ENCODE measurements at regions not wholly inside any gene's neighbourhood (a gene's known extent, or its start where the extent isn't known, plus 50 kb on each side); places are given as distances from the start of the nearest gene placed in this dataset.

DNA sequence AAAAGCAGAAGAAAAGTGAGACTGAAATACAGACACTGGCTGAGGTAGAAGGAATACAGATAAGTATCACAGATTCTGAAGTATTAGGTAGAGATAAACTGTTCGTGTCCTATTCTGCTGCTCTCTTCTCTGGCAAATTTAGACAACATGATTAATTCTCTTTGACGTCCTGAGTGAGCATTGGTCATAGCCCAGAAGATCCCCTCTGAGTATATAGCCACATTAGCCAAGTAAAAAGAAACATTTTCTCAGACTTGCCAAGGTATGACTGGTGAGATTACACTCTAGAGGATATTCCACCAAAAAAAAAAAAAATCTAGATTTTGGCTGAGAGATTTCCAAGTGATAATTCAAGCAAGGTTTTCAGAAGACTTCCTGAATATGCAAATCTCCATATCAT is 111.4 kb upstream of the ALCAM start:
- Histone ChIP-seq H3K4me1 (ENCODE audit: control insufficient read depth, extremely low read depth, insufficient read depth, low read length) (no peaks in the 10 kb centered on the region), H2AFZ (ENCODE audit: control insufficient read depth, low read length) (no peak overlapping the region), H4K20me1 (ENCODE audit: control insufficient read depth, extremely low read depth, insufficient read depth, low read length) (no peaks in the 10 kb centered on the region), H3K9ac (ENCODE audit: control insufficient read depth, extremely low read depth, insufficient read depth, low read length) (no peak overlapping the region), H3K9me1 (ENCODE audit: control insufficient read depth, extremely low read depth, insufficient read depth, low read length) (no peaks in the 10 kb centered on the region), H3K79me2 (ENCODE audit: control insufficient read depth, insufficient read depth, low read length) (no peaks in the 10 kb centered on the region), H3K9me3 (ENCODE audit: control insufficient read depth, low read depth, low read length) (no peaks in the 10 kb centered on the region), H3K36me3 (ENCODE audit: control insufficient read depth in 2 of 2, extremely low read depth in 1 of 2, insufficient read depth in 2 of 2, low read length in 2 of 2) (no peaks in the 10 kb centered on the region), H3K4me3 (ENCODE audit: control insufficient read depth in 2 of 3, extremely low read depth in 1 of 3, insufficient read depth in 2 of 3, low read depth in 1 of 3, low read length in 3 of 3) (no peak overlapping the region), H3K27me3 (ENCODE audit: control insufficient read depth, extremely low read depth, insufficient read depth, low read length) (no peaks in the 10 kb centered on the region), H3K4me2 (ENCODE audit: control insufficient read depth, extremely low read depth, insufficient read depth, low read depth, low read length) (no peak overlapping the region), H3K27ac (ENCODE audit: control insufficient read depth, insufficient read depth, low read length) (no peak overlapping the region)
- dilution Hi-C loops (cut with MboI; ENCODE audit: extremely low pct_ligation_motif_present, low sequenced_read_pairs): no loop called here
- TF ChIP-seq, protein P1, sequence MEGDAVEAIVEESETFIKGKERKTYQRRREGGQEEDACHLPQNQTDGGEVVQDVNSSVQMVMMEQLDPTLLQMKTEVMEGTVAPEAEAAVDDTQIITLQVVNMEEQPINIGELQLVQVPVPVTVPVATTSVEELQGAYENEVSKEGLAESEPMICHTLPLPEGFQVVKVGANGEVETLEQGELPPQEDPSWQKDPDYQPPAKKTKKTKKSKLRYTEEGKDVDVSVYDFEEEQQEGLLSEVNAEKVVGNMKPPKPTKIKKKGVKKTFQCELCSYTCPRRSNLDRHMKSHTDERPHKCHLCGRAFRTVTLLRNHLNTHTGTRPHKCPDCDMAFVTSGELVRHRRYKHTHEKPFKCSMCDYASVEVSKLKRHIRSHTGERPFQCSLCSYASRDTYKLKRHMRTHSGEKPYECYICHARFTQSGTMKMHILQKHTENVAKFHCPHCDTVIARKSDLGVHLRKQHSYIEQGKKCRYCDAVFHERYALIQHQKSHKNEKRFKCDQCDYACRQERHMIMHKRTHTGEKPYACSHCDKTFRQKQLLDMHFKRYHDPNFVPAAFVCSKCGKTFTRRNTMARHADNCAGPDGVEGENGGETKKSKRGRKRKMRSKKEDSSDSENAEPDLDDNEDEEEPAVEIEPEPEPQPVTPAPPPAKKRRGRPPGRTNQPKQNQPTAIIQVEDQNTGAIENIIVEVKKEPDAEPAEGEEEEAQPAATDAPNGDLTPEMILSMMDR (optimal IDR thresholded peaks at IDR 0.05 in 1 of 3, IDR thresholded peaks at IDR 0.05 in 1 of 3, conservative IDR thresholded peaks at IDR 0.05 in 1 of 3; ENCODE audit: extremely low read depth in 1 of 3, insufficient read depth in 2 of 3, low read length in 3 of 3): no peak
- no peak for TF ChIP-seq EZH2 (IDR thresholded peaks at IDR 0.05; ENCODE audit: low read length)
- no peak for DNase-seq (ENCODE audit: low read depth, low spot score)
- FAIRE-seq: no peak

DNA sequence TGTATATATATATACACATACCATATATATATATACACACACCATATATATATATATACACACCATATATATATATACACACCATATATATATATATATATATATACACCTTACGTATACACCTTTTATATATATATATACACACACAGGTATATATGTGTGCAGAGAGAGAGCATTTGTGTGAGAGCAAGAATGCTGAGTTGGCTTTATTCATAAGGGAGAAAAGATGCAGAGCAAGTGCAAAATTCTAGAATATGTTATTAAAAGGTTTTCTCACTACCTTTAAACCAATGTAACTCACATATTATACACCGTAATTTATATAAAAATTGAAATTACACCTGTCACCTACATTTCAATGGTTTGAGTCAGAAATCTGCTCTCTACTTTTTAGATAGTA is 107.2 kb upstream of the ALCAM start:
- no peak for DNase-seq (ENCODE audit: low read depth, low spot score)
- dilution Hi-C loops (cut with MboI; ENCODE audit: extremely low pct_ligation_motif_present, low sequenced_read_pairs): no loop called here
- TF ChIP-seq, protein P1 (optimal IDR thresholded peaks at IDR 0.05 in 1 of 3, IDR thresholded peaks at IDR 0.05 in 1 of 3, conservative IDR thresholded peaks at IDR 0.05 in 1 of 3; ENCODE audit: extremely low read depth in 1 of 3, insufficient read depth in 2 of 3, low read length in 3 of 3): no peak
- TF ChIP-seq EZH2 (IDR thresholded peaks at IDR 0.05; ENCODE audit: low read length): no peak
- H3K4me1 ChIP-seq (ENCODE audit: control insufficient read depth, extremely low read depth, insufficient read depth, low read length): no peaks in the 10 kb centered on the region
- no peak overlapping the region for H3K9ac ChIP-seq (ENCODE audit: control insufficient read depth, extremely low read depth, insufficient read depth, low read length)
- H3K4me2 ChIP-seq (ENCODE audit: control insufficient read depth, extremely low read depth, insufficient read depth, low read depth, low read length): no peak overlapping the region
- no peaks in the 10 kb centered on the region for H3K9me1 ChIP-seq (ENCODE audit: control insufficient read depth, extremely low read depth, insufficient read depth, low read length)
- H3K9me3 ChIP-seq (ENCODE audit: control insufficient read depth, low read depth, low read length): peaks cover 2% of the 10 kb centered on the region
- no peak overlapping the region for H2AFZ ChIP-seq (ENCODE audit: control insufficient read depth, low read length)
- H3K27ac ChIP-seq (ENCODE audit: control insufficient read depth, insufficient read depth, low read length): no peak overlapping the region
- no peak for FAIRE-seq
- H4K20me1 ChIP-seq (ENCODE audit: control insufficient read depth, extremely low read depth, insufficient read depth, low read length): no peaks in the 10 kb centered on the region
- no peaks in the 10 kb centered on the region for H3K27me3 ChIP-seq (ENCODE audit: control insufficient read depth, extremely low read depth, insufficient read depth, low read length)
- no peaks in the 10 kb centered on the region for H3K79me2 ChIP-seq (ENCODE audit: control insufficient read depth, insufficient read depth, low read length)
- H3K36me3 ChIP-seq (ENCODE audit: control insufficient read depth in 2 of 2, extremely low read depth in 1 of 2, insufficient read depth in 2 of 2, low read length in 2 of 2): no peaks in the 10 kb centered on the region
- no peak overlapping the region for H3K4me3 ChIP-seq (ENCODE audit: control insufficient read depth in 2 of 3, extremely low read depth in 1 of 3, insufficient read depth in 2 of 3, low read depth in 1 of 3, low read length in 3 of 3)
